ENCODE measurements at regions not wholly inside any gene's neighbourhood (a gene's known extent, or its start where the extent isn't known, plus 50 kb on each side); places are given as distances from the start of the nearest gene placed in this dataset.

GRCh38 chr5:111930449-111930848 is 173.5 kb upstream of the NREP start:
- TF ChIP-seq, protein P1, sequence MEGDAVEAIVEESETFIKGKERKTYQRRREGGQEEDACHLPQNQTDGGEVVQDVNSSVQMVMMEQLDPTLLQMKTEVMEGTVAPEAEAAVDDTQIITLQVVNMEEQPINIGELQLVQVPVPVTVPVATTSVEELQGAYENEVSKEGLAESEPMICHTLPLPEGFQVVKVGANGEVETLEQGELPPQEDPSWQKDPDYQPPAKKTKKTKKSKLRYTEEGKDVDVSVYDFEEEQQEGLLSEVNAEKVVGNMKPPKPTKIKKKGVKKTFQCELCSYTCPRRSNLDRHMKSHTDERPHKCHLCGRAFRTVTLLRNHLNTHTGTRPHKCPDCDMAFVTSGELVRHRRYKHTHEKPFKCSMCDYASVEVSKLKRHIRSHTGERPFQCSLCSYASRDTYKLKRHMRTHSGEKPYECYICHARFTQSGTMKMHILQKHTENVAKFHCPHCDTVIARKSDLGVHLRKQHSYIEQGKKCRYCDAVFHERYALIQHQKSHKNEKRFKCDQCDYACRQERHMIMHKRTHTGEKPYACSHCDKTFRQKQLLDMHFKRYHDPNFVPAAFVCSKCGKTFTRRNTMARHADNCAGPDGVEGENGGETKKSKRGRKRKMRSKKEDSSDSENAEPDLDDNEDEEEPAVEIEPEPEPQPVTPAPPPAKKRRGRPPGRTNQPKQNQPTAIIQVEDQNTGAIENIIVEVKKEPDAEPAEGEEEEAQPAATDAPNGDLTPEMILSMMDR (IDR thresholded peaks at IDR 0.05), result no peak
- TF ChIP-seq POLR2AphosphoS5 (IDR thresholded peaks at IDR 0.05), result no peak
- TF ChIP-seq POLR2A (IDR thresholded peaks at IDR 0.05), result no peak
